ENCODE measurements at regions not wholly inside any gene's neighbourhood (a gene's known extent, or its start where the extent isn't known, plus 50 kb on each side); places are given as distances from the start of the nearest gene placed in this dataset.
A peak's percentile ranks its signal among the peaks of the same experiment; 100 is the strongest.

DNA sequence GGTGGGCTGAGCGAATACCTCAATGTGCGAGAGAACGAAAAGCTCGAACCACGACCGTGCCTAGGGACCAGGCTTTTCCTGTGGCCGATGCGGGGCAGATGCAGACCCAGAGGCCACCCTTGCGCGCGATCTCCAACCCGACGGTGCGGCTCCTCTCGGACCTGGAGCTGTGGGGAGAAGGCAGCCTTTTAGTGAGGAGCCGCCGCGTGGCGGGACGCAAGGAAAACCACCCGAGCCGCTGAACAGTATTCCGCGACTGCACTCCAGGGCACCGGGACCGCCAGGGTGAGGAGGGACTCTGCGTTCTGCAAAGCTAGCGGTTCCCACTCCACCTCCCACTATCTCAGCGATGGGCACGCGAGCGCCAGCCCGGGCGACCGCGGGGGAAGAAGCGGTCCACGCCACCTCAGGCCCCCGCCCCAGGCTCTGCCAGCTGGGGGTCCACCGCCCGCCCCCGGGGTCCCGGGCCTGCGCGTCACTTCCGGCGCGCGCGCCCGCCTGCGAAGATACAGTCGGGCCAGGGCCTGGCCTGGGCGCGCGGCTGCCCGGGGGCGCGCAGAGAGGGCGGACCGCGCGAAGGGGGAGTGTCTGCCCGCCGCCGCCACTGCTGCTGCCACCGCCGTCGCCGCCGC is 66.5 kb upstream of the PRKACB start (continued):
- no peak for TF ChIP-seq USF1 (IDR thresholded peaks at IDR 0.05; ENCODE audit: borderline replicate concordance, low read depth)
- peak; percentile 71; the same call in 1 of the 2 replicates for TF ChIP-seq POLR2AphosphoS5 (IDR thresholded peaks at IDR 0.05; ENCODE audit: low read depth, low read length)
- TF ChIP-seq FOSL2 (IDR thresholded peaks at IDR 0.05; ENCODE audit: borderline replicate concordance, low read depth) = no peak
- peak; percentile 80 for TF ChIP-seq MXI1 (IDR thresholded peaks at IDR 0.05; ENCODE audit: low read depth, low read length)
- TF ChIP-seq NFIC (IDR thresholded peaks at IDR 0.05; ENCODE audit: borderline replicate concordance) = no peak
- TF ChIP-seq JUND (IDR thresholded peaks at IDR 0.05) = no peak
- peak; percentile 69 for TF ChIP-seq GABPA (IDR thresholded peaks at IDR 0.05; ENCODE audit: low read depth)
- TF ChIP-seq RFX5 (IDR thresholded peaks at IDR 0.05; ENCODE audit: low read length) = no peak
- TF ChIP-seq TEAD4 (IDR thresholded peaks at IDR 0.05; ENCODE audit: borderline replicate concordance, insufficient read depth) = no peak

DNA sequence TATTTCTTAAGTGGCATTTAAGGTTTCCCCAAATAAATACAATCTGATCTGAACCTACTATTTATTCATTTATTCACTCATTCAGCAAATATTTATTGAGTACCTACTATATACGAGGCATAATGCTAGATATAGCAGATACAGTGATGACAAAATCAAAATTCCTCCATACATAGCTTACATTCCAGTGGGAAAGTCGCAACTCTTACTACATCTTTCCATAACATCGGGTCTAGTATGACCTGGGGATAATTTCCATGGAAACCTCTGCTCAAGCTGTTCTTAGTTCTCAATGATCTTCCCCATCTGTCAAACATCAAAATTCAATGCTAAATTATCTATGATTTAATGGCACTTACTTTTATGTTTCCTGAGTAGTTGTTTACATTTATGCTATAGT is 70.8 kb upstream of the PRKACB start:
- H3K9ac ChIP-seq = no peak overlapping the region
- H3K27ac ChIP-seq (ENCODE audit: low read depth in 2 of 2, low read length in 1 of 2) = no peak overlapping the region
- TF ChIP-seq MEF2A (IDR thresholded peaks at IDR 0.05; ENCODE audit: borderline replicate concordance, low read depth) = no peak
- no peak for TF ChIP-seq RAD21 (IDR thresholded peaks at IDR 0.05; ENCODE audit: low read length)
- no peak for TF ChIP-seq FOXM1 (IDR thresholded peaks at IDR 0.05; ENCODE audit: low read depth)
- no peak for TF ChIP-seq USF1 (IDR thresholded peaks at IDR 0.05; ENCODE audit: borderline replicate concordance, low read depth)
- no peak for TF ChIP-seq TEAD4 (IDR thresholded peaks at IDR 0.05; ENCODE audit: borderline replicate concordance, insufficient read depth)
- TF ChIP-seq CHD2 (IDR thresholded peaks at IDR 0.05; ENCODE audit: low read length, partially characterized antibody) = no peak
- no peak for TF ChIP-seq PBX3 (IDR thresholded peaks at IDR 0.05)
- no peak for TF ChIP-seq RXRA (IDR thresholded peaks at IDR 0.05; ENCODE audit: borderline replicate concordance, low read depth)
- TF ChIP-seq, protein P1, sequence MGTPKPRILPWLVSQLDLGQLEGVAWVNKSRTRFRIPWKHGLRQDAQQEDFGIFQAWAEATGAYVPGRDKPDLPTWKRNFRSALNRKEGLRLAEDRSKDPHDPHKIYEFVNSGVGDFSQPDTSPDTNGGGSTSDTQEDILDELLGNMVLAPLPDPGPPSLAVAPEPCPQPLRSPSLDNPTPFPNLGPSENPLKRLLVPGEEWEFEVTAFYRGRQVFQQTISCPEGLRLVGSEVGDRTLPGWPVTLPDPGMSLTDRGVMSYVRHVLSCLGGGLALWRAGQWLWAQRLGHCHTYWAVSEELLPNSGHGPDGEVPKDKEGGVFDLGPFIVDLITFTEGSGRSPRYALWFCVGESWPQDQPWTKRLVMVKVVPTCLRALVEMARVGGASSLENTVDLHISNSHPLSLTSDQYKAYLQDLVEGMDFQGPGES (IDR thresholded peaks at IDR 0.05; ENCODE audit: low read depth, low read length) = no peak
- no peak for TF ChIP-seq NFIC (IDR thresholded peaks at IDR 0.05; ENCODE audit: borderline replicate concordance)
- no peak for TF ChIP-seq ELF1 (IDR thresholded peaks at IDR 0.05)
- TF ChIP-seq GABPA (IDR thresholded peaks at IDR 0.05; ENCODE audit: low read depth) = no peak
- no peak for TF ChIP-seq TAF1 (IDR thresholded peaks at IDR 0.05; ENCODE audit: borderline replicate concordance, low read depth, low read length)
- no peak for TF ChIP-seq MXI1 (IDR thresholded peaks at IDR 0.05; ENCODE audit: low read depth, low read length)
- no peak for TF ChIP-seq USF2 (IDR thresholded peaks at IDR 0.05; ENCODE audit: borderline replicate concordance, low read depth, low read length)
- TF ChIP-seq FOSL2 (IDR thresholded peaks at IDR 0.05; ENCODE audit: borderline replicate concordance, low read depth) = no peak
- TF ChIP-seq EP300 (IDR thresholded peaks at IDR 0.05; ENCODE audit: borderline replicate concordance in 1 of 2, low read depth in 1 of 2, low read length in 1 of 2) = no peak
- TF ChIP-seq JUND (IDR thresholded peaks at IDR 0.05) = no peak
- no peak for TF ChIP-seq REST (IDR thresholded peaks at IDR 0.05; ENCODE audit: low read depth, low read length)
- ChIA-PET POLR2A (no interaction called here), CTCF (interaction anchor here (0.7 kb wide), 1 partner anchor 13 kb away, joined by 3 read pairs; no protein-coding TSS in a partner anchor)
- peaks cover 0 to 8% of the 10 kb centered on the region in 2 experiments; a peak in 2 of 4 replicates for H3K4me1 ChIP-seq (ENCODE audit: control insufficient read depth in 1 of 2, insufficient read depth in 2 of 2, low read depth in 1 of 2, low read length in 1 of 2)
- H3K36me3 ChIP-seq (replicated peaks in 1 of 2; ENCODE audit: control insufficient read depth in 1 of 2, insufficient read depth in 2 of 2, low read length in 1 of 2) = peaks cover 0 to 10% of the 10 kb centered on the region in 2 experiments
- peaks cover 10% of the 10 kb centered on the region; the same call in 1 of the 2 replicates for H3K79me2 ChIP-seq (ENCODE audit: insufficient read depth)
- no peak overlapping the region for H2AFZ ChIP-seq (ENCODE audit: low read depth)
- H3K9me3 ChIP-seq = peaks cover 12% of the 10 kb centered on the region
- no peaks in the 10 kb centered on the region for H3K9me2 ChIP-seq
- no peaks in the 10 kb centered on the region for H3K27me3 ChIP-seq (ENCODE audit: insufficient read depth)
- H3K4me2 ChIP-seq = no peak overlapping the region
- H4K20me1 ChIP-seq (ENCODE audit: insufficient read depth) = no peaks in the 10 kb centered on the region
- H3K4me3 ChIP-seq (ENCODE audit: low read depth in 2 of 2, low read length in 1 of 2) = no peak overlapping the region
- 60% methylated on average over 3 of the region's 3 CpGs for WGBS (ENCODE audit: low lambda C conversion rate)
- no peak for DNase-seq
- H3F3A ChIP-seq (replicated peaks; ENCODE audit: insufficient read depth) = peaks cover 7% of the 10 kb centered on the region
